OCI-LY3 (cell line): ENCODE measurements at regions not wholly inside any gene's neighbourhood (a gene's known extent, or its start where the extent isn't known, plus 50 kb on each side); places are given as distances from the start of the nearest gene placed in this dataset.

ENCODE experiments used
- H2AFZ ChIP-seq: fragments of 200-600, 300-600 bp; shearing (Covaris generic); 2 replicates; pipeline ENCODE4 v1.6.0; 2014; ENCODE audit warnings: antibody characterized with exemption, low read depth, low read length
- H3K27ac ChIP-seq: fragments of 200-600, 300-600 bp; sonication (generic); 2 replicates; pipeline ENCODE4 v1.5.1; 2014; ENCODE audit warnings: mild to moderate bottlenecking, low read length, moderate library complexity, mixed read lengths
- H3K27me3 ChIP-seq: fragments of 200-600, 300-600 bp; sonication (generic); 2 replicates; pipeline ENCODE4 v1.6.1; 2014; ENCODE audit warnings: low read depth, low read length, mixed read lengths
- H3K36me3 ChIP-seq: fragments of 200-600, 300-600 bp; sonication (generic); replicated peaks from 2 replicates; pipeline ENCODE3; 2014; ENCODE audit warnings: low read depth, low read length, mixed read lengths
- H3K4me1 ChIP-seq: fragments of 300-600, 200-600 bp; sonication (generic); 2 replicates; pipeline ENCODE4 v1.6.1; 2014; ENCODE audit warnings: low read length, mixed read lengths
- H3K4me2 ChIP-seq: fragments of 200-600, 300-600 bp; sonication (generic); 2 replicates; pipeline ENCODE4 v1.6.1; 2014; ENCODE audit warnings: low read length, mixed read lengths
- H3K4me3 ChIP-seq: fragments of 300-600, 200-600 bp; sonication (generic); 2 replicates; pipeline ENCODE4 v1.5.1; 2014; ENCODE audit warnings: antibody characterized with exemption, mild to moderate bottlenecking, low read length, moderate library complexity
- H3K79me2 ChIP-seq: fragments of 300-600, 200-600 bp; shearing (Covaris generic); 2 replicates; pipeline ENCODE4 v1.6.1; 2014; ENCODE audit warnings: mild to moderate bottlenecking, low read length, mixed read lengths
- H3K9ac ChIP-seq: fragments of 300-600, 200-600 bp; shearing (Covaris generic); 2 replicates; pipeline ENCODE4 v1.6.0; 2014; ENCODE audit warnings: mild to moderate bottlenecking, low read length, moderate library complexity
- H3K9me3 ChIP-seq: fragments of 200-600, 300-600 bp; shearing (Covaris generic); 2 replicates; pipeline ENCODE4 v1.6.1; 2014; ENCODE audit warnings: low read length, mixed read lengths; ENCODE audit not compliant: insufficient read depth
- H4K20me1 ChIP-seq: fragments of 200-600, 300-600 bp; sonication (generic); 2 replicates; pipeline ENCODE4 v1.6.1; 2016; ENCODE audit warnings: low read length, mixed read lengths; ENCODE audit not compliant: insufficient read depth
- EZH2phosphoT487 ChIP-seq: fragments of 200-600 bp; shearing (Covaris generic); IDR thresholded peaks from 2 replicates; pipeline ENCODE4 v1.6.1; 2018; ENCODE audit warnings: antibody characterized with exemption, mixed run types, low read depth
- TF ChIP-seq, protein P1 (sequence below): fragments of 200-600, 300-600 bp; sonication (generic); IDR thresholded peaks from 2 replicates; pipeline ENCODE4 v1.5.1; 2014; ENCODE audit warnings: antibody characterized with exemption, low read length, low read depth

DNA sequence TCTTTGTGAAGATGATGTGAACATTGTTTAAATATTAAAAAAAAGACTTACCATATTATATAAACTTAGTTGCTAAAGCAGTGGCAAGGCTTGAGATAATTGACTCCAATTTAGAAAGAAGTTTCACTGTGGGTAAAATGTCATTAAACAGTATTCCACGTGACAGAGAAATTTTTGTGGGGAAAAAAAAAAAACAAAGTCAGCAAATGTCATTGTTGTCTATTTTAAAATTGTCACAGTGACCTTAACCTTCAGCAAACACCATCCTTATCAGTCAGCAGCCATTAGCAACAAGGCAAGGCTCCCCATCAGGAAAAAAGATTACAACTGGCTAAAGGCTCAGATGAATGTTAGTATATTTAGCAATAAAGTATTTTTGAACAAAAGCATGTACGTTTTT, 99.3 kb upstream of the CDH18 start:
- no peaks in the 10 kb centered on the region for H3K36me3 ChIP-seq
- TF ChIP-seq, protein P1, sequence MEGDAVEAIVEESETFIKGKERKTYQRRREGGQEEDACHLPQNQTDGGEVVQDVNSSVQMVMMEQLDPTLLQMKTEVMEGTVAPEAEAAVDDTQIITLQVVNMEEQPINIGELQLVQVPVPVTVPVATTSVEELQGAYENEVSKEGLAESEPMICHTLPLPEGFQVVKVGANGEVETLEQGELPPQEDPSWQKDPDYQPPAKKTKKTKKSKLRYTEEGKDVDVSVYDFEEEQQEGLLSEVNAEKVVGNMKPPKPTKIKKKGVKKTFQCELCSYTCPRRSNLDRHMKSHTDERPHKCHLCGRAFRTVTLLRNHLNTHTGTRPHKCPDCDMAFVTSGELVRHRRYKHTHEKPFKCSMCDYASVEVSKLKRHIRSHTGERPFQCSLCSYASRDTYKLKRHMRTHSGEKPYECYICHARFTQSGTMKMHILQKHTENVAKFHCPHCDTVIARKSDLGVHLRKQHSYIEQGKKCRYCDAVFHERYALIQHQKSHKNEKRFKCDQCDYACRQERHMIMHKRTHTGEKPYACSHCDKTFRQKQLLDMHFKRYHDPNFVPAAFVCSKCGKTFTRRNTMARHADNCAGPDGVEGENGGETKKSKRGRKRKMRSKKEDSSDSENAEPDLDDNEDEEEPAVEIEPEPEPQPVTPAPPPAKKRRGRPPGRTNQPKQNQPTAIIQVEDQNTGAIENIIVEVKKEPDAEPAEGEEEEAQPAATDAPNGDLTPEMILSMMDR = no peak
- no peak for TF ChIP-seq EZH2phosphoT487
- no peaks in the 10 kb centered on the region for H3K4me1 ChIP-seq
- no peak overlapping the region for H3K4me2 ChIP-seq
- no peak overlapping the region for H3K27ac ChIP-seq
- H3K79me2 ChIP-seq = no peaks in the 10 kb centered on the region
- no peaks in the 10 kb centered on the region for H3K9me3 ChIP-seq
- no peaks in the 10 kb centered on the region for H3K27me3 ChIP-seq
- H3K4me3 ChIP-seq = no peak overlapping the region
- no peaks in the 10 kb centered on the region for H4K20me1 ChIP-seq
- no peak overlapping the region for H3K9ac ChIP-seq
- no peak overlapping the region for H2AFZ ChIP-seq

DNA sequence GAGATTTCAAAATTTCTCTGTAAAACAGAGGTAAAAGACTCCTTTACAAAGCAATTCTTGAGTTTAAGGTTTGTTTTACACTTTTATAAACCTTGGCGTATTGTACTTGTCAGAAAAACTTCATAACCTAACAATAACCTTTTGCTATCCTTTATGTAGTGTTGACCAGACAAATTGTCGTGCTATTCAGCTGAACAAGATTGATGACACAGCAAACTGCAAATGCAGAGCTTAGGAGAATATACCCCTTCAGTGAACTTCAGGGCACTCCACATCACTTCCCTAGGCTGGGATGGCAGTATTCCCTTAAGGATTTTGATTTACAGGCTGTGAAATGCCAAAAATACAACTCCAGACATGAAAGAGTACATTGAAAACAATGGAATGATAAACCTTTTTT, 89.2 kb upstream of the CDH18 start:
- no peaks in the 10 kb centered on the region for H3K79me2 ChIP-seq
- no peaks in the 10 kb centered on the region for H3K27me3 ChIP-seq
- H3K9me3 ChIP-seq = no peaks in the 10 kb centered on the region
- H4K20me1 ChIP-seq = no peaks in the 10 kb centered on the region
- no peak overlapping the region for H3K4me3 ChIP-seq
- TF ChIP-seq, protein P1 = no peak
- no peak for TF ChIP-seq EZH2phosphoT487
- no peaks in the 10 kb centered on the region for H3K4me1 ChIP-seq
- no peak overlapping the region for H3K4me2 ChIP-seq
- H3K27ac ChIP-seq = no peak overlapping the region
- H2AFZ ChIP-seq = no peak overlapping the region
- H3K36me3 ChIP-seq = no peaks in the 10 kb centered on the region
- H3K9ac ChIP-seq = no peak overlapping the region

DNA sequence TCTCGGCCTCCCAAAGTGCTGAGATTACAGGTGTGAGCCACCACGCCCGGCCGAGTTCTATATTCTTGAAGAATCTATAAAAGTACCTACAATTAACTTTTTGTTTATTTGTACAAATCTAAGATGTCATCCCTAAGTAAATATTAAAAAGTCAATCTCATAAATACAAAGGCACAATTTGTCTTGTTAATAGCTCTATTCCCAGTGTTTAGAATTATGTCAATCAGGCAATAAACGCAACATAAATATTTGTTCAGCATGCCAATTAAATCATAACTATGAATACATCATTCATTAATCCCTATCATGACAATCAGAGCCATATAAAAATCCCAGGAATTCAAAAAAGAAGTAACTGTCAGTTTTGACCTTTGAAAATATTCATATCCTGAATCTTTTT, 68.9 kb upstream of the CDH18 start:
- no peak overlapping the region for H3K4me2 ChIP-seq
- no peak for TF ChIP-seq EZH2phosphoT487
- TF ChIP-seq, protein P1 = no peak
- H2AFZ ChIP-seq = no peak overlapping the region
- H3K79me2 ChIP-seq = no peaks in the 10 kb centered on the region
- H3K4me1 ChIP-seq = no peaks in the 10 kb centered on the region
- H3K27me3 ChIP-seq = no peaks in the 10 kb centered on the region
- no peak overlapping the region for H3K4me3 ChIP-seq
- H3K9me3 ChIP-seq = no peaks in the 10 kb centered on the region
- no peaks in the 10 kb centered on the region for H3K36me3 ChIP-seq
- no peaks in the 10 kb centered on the region for H4K20me1 ChIP-seq
- H3K9ac ChIP-seq = no peak overlapping the region
- no peak overlapping the region for H3K27ac ChIP-seq

DNA sequence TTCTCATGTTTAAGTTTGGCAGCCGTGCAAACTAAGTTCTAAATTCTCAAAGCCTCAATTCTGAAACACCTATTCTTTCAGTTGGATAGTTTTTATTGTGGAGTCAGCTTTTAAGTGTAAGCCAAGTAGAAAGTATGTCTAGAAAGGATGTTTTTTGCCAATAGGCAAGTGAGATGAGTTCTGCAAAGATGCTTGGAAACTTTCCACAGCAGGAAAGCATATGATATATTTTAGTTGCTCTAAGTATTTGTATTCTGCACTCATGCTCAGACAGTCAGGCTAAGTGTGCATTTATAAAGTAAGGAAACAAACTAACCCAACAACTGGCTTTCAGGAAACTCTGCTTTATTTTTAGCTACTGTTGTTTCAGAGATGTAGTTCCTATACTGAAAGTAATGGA, 67.3 kb upstream of the CDH18 start:
- H3K27ac ChIP-seq = no peak overlapping the region
- TF ChIP-seq, protein P1 = no peak
- no peak for TF ChIP-seq EZH2phosphoT487
- H3K9me3 ChIP-seq = no peaks in the 10 kb centered on the region

More for the DNA sequence above, 67.3 kb upstream of the CDH18 start:
- no peak overlapping the region for H3K4me3 ChIP-seq
- H3K36me3 ChIP-seq = no peaks in the 10 kb centered on the region
- H3K4me2 ChIP-seq = no peak overlapping the region
- H3K79me2 ChIP-seq = no peaks in the 10 kb centered on the region
- H3K9ac ChIP-seq = no peak overlapping the region
- no peak overlapping the region for H2AFZ ChIP-seq
- no peaks in the 10 kb centered on the region for H3K27me3 ChIP-seq
- H4K20me1 ChIP-seq = no peaks in the 10 kb centered on the region
- H3K4me1 ChIP-seq = no peaks in the 10 kb centered on the region
